ENCODE measurements at regions not wholly inside any gene's neighbourhood (a gene's known extent, or its start where the extent isn't known, plus 50 kb on each side); places are given as distances from the start of the nearest gene placed in this dataset.

GRCh38 chr5:51013036-51013435, 346.6 kb downstream of the PARP8 start:
- BruUV-seq (replicated peaks) = no TSS peak
- CTCF ChIA-PET = no interaction called here
- POLR2A ChIA-PET = no interaction called here

GRCh38 chr5:51018423-51018822, 352.0 kb downstream of the PARP8 start:
- intact Hi-C loops (cut with micrococcal nuclease) = no loop called here
- Histone ChIP-seq H3K4me3 (replicated peaks in 1 of 3; ENCODE audit: insufficient read depth in 1 of 3, low read depth in 1 of 3, low read length in 3 of 3) (no peak overlapping the region), H3K9ac (replicated peaks; ENCODE audit: extremely low read depth, insufficient read depth, low read length) (no peak overlapping the region), H3K27me3 (ENCODE audit: control insufficient read depth in 2 of 2, insufficient read depth in 2 of 2, low read length in 2 of 2) (no peaks in the 10 kb centered on the region), H3K79me2 (ENCODE audit: control insufficient read depth, insufficient read depth, low read length) (no peaks in the 10 kb centered on the region), H3K27ac (ENCODE audit: insufficient read depth, low read depth, low read length) (no peak overlapping the region), H3K9me3 (replicated peaks; ENCODE audit: control insufficient read depth, insufficient read depth, low read length) (peaks cover 4% of the 10 kb centered on the region), H2AFZ (ENCODE audit: low read depth, low read length) (no peak overlapping the region), H3K4me2 (ENCODE audit: insufficient read depth, low read length) (no peak overlapping the region), H3K9me1 (replicated peaks; ENCODE audit: control insufficient read depth, extremely low read depth, insufficient read depth, low read length) (no peaks in the 10 kb centered on the region), H3K4me1 (ENCODE audit: control insufficient read depth, extremely low read depth, insufficient read depth, low read length) (no peaks in the 10 kb centered on the region), H4K20me1 (replicated peaks; ENCODE audit: control insufficient read depth, extremely low read depth, insufficient read depth, low read length) (no peaks in the 10 kb centered on the region), H3K36me3 (ENCODE audit: control insufficient read depth in 2 of 2, extremely low read depth in 1 of 2, insufficient read depth in 2 of 2, low read length in 2 of 2) (no peaks in the 10 kb centered on the region)
- dilution Hi-C loops (cut with MboI; ENCODE audit: extremely low pct_ligation_motif_present, low sequenced_read_pairs) = no loop called here
- ChIA-PET CTCF (no interaction called here), POLR2A (no interaction called here)
- no peak for TF ChIP-seq GATA2 (IDR thresholded peaks at IDR 0.05; ENCODE audit: insufficient read depth, insufficient read length, low read depth, low read length)
- TF ChIP-seq EZH2 (IDR thresholded peaks at IDR 0.05; ENCODE audit: borderline replicate concordance, low read depth, low read length, severe bottlenecking) = no peak
- TF ChIP-seq JUN (IDR thresholded peaks at IDR 0.05; ENCODE audit: borderline replicate concordance, insufficient read depth, insufficient read length, low read depth) = no peak
- TF ChIP-seq CTCF (IDR thresholded peaks at IDR 0.05; ENCODE audit: extremely low read depth in 1 of 2, insufficient read depth in 1 of 2, low read depth in 1 of 2, low read length in 2 of 2) = no peak
- TF ChIP-seq MAX (IDR thresholded peaks at IDR 0.05; ENCODE audit: insufficient read depth, insufficient read length) = no peak
- FAIRE-seq (no peak), DNase-seq (ENCODE audit: low read depth, low spot score) (no peak)
- no TSS peak for BruUV-seq (replicated peaks)

More at GRCh38 chr5:51013036-51013435, 346.6 kb downstream of the PARP8 start:
- H2AFZ ChIP-seq (ENCODE audit: low read depth, low read length) = no peak overlapping the region
- dilution Hi-C loops (cut with MboI; ENCODE audit: extremely low pct_ligation_motif_present, low sequenced_read_pairs) = no loop called here
- peaks cover 2% of the 10 kb centered on the region for H3K9me3 ChIP-seq (replicated peaks; ENCODE audit: control insufficient read depth, insufficient read depth, low read length)
- H3K4me2 ChIP-seq (ENCODE audit: insufficient read depth, low read length) = no peak overlapping the region
- H3K9ac ChIP-seq (replicated peaks; ENCODE audit: extremely low read depth, insufficient read depth, low read length) = no peak overlapping the region
- no peaks in the 10 kb centered on the region for H4K20me1 ChIP-seq (replicated peaks; ENCODE audit: control insufficient read depth, extremely low read depth, insufficient read depth, low read length)
- no peak overlapping the region for H3K4me3 ChIP-seq (replicated peaks in 1 of 3; ENCODE audit: insufficient read depth in 1 of 3, low read depth in 1 of 3, low read length in 3 of 3)
- H3K79me2 ChIP-seq (ENCODE audit: control insufficient read depth, insufficient read depth, low read length) = no peaks in the 10 kb centered on the region
- FAIRE-seq (no peak), DNase-seq (ENCODE audit: low read depth, low spot score) (no peak)
- H3K27ac ChIP-seq (ENCODE audit: insufficient read depth, low read depth, low read length) = no peak overlapping the region
- no peaks in the 10 kb centered on the region for H3K27me3 ChIP-seq (ENCODE audit: control insufficient read depth in 2 of 2, insufficient read depth in 2 of 2, low read length in 2 of 2)
- no peak for TF ChIP-seq MAX (IDR thresholded peaks at IDR 0.05; ENCODE audit: insufficient read depth, insufficient read length)
- TF ChIP-seq GATA2 (IDR thresholded peaks at IDR 0.05; ENCODE audit: insufficient read depth, insufficient read length, low read depth, low read length) = no peak
- no peak for TF ChIP-seq POLR2A (IDR thresholded peaks at IDR 0.05; ENCODE audit: low read depth, low read length)
- TF ChIP-seq POLR2AphosphoS5 (IDR thresholded peaks at IDR 0.05; ENCODE audit: insufficient read depth, low read depth, low read length) = no peak
- no peak for TF ChIP-seq EZH2 (IDR thresholded peaks at IDR 0.05; ENCODE audit: borderline replicate concordance, low read depth, low read length, severe bottlenecking)
- TF ChIP-seq MYC (IDR thresholded peaks at IDR 0.05; ENCODE audit: low read depth, low read length) = no peak
- H3K36me3 ChIP-seq (ENCODE audit: control insufficient read depth in 2 of 2, extremely low read depth in 1 of 2, insufficient read depth in 2 of 2, low read length in 2 of 2) = no peaks in the 10 kb centered on the region
- intact Hi-C loops (cut with micrococcal nuclease) = no loop called here
- no peaks in the 10 kb centered on the region for H3K4me1 ChIP-seq (ENCODE audit: control insufficient read depth, extremely low read depth, insufficient read depth, low read length)
- H3K9me1 ChIP-seq (replicated peaks; ENCODE audit: control insufficient read depth, extremely low read depth, insufficient read depth, low read length) = no peaks in the 10 kb centered on the region

Measured in endothelial cell of umbilical vein (primary cell).